Fibroblast of villous mesenchyme (primary cell): ENCODE measurements at regions not wholly inside any gene's neighbourhood (a gene's known extent, or its start where the extent isn't known, plus 50 kb on each side); places are given as distances from the start of the nearest gene placed in this dataset.

Experiments used
- DNase-seq: peaks from one replicate; pipeline ENCODE4 v3.0.0-alpha.2; 2010; ENCODE audit warnings: low read depth
- H3K4me3 ChIP-seq: 2 replicates; pipeline ENCODE4 v1.5.1; 2011; ENCODE audit warnings: low read depth, mild to moderate bottlenecking, low read length
- CTCF ChIP-seq: IDR thresholded peaks from 2 replicates; pipeline ENCODE4 v1.5.1; 2012; ENCODE audit warnings: low read depth, mild to moderate bottlenecking, low read length; ENCODE audit not compliant: insufficient read depth

DNA sequence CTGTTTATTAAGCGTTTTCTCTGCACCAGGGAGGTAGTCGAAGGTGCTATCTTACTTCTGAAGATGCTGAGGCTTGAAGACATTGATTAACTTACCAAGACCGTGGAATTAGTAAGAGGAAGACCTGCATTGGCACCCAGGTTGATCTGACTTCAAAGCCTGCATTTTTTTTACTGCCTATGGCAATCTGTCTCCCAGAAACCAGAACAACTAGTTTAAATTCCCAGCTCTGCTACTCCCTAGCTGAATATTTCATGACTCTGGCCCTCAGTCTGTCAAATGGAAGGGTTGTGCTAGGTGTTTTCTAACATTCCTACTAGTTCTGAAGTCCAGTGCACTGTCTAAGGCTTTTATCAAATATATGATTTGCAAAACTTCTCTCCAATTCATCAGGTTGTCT is 52.0 kb upstream of the GRAMD1B start:
- DNase-seq, result no peak
- no peak for TF ChIP-seq CTCF

DNA sequence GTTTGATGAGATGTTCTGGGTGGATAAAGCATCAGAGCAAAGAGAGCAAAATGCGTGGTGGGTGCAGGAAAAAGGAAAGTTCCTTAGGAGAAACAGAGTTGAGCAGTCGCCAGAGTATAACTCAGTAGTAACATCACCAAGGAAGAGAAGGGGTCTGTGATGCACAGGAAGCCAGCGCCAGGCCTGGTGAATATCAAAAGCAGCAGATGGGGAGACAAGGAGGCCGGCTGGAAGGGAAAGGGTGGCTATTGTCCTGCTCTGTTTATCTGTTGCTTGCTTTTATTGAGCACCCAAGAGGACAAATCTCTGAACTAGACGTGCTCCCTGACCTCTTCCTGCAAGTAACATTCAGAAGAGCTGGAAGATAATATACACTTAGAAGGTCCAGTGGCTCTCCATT is 52.7 kb upstream of the GRAMD1B start:
- H3K4me3 ChIP-seq, result no peak overlapping the region
- TF ChIP-seq CTCF, result no peak
- DNase-seq, result no peak

More for the DNA sequence above, 52.0 kb upstream of the GRAMD1B start:
- H3K4me3 ChIP-seq, result no peak overlapping the region

- no peak for TF ChIP-seq CTCF
- no peak overlapping the region for H3K4me3 ChIP-seq
- no peak for DNase-seq
Measured at GRCh38 chr11:123375832-123376231, 54.2 kb upstream of the GRAMD1B start.

DNA sequence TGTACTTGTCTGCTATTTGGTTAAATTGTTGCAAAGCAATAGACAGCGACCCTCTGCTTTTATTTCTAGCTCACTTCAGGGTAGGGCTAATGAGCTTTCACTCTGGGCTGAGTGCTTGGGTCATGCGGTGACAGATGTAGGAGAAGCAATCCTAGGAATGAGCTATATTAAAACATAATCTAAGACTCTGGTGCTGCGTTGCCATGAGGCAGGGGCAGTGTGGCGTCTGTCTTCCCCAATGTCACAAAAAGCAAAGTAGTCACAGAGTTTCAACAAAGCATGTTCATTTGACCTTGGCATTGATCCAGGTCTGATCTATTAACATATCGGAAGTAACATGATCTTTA is 55.5 kb upstream of the GRAMD1B start:
- no peak overlapping the region for H3K4me3 ChIP-seq
- no peak for TF ChIP-seq CTCF
- DNase-seq, result no peak

DNA sequence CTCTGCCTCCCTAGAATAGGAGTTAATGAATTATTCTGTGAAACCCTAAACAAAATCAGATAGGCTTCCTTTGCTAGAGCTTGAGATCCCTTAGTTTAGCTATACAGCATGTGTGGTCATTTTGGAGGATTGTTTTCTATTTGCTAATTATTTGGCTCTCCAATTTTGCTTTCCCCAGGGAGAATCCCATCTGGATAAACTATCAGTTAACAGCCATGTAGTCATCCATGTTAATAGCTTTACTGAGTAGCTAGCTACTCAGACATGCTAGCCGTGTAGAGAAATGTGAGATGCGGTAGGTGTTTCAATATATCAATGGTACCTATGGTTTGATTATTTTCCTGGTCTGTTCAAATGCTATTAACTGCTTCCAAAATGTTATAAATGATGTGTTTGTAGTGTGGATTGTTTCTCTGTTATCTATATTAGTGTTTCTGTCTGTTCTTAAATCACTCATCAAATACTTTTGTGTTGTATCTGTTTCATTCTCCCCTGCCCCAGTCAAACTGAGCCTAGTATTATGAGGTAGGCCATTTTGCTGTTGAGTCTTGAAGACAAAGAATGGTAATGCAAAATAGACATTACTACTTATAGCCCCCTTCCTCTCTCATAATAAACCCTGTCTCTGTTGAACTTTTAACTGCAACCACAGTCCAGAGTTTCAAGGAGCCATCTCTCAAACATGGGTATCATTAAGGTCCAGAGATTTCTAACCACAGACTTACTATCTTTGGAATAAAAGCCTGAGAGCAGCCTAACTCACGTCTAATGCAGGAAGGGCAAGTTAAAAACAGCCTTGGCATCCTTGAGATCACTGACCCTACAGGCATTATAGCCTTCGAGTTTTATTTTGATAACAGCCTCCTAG is 56.1 kb upstream of the GRAMD1B start:
- DNase-seq, result no peak
- TF ChIP-seq CTCF, result no peak

DNA sequence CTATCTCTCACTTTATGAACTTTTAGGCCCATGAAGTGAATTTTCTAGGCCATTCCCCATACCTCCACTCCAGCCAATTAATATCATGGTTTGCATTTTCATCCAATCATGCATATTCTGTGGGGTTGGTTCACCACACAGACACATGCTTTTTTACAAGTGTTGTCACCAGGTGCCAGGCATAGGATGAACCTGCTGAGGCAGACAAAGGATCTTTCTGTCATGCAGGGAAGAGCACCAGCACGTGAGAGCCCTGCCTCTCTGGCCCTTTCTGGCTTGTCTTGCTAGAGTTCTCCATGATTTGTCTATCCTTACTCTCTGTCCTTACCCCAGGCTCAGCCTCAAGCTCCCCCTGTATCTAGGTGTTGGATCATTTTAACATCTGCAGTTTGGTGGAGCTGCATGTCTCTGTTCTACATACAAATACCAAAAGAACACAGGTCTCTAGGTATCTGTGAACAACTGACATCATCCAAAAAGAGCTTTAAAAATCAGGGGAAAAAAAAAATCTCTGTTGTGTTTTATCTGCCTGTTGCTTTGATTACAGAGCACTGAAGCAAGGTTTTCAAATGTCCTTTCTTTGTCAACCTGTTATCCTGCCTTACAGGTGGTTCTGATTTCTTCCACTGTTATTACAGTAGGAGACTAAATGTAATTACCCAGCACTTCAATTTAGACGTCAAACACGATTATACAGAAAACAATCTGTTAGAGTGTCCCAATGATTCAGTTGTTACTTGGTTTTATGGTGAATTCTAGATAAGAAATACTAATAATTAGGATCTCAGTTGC is 58.4 kb upstream of the GRAMD1B start:
- TF ChIP-seq CTCF, result no peak
- DNase-seq, result no peak
- H3K4me3 ChIP-seq, result no peak overlapping the region

More for the DNA sequence above, 56.1 kb upstream of the GRAMD1B start:
- no peak overlapping the region for H3K4me3 ChIP-seq
